Spleen (tissue), 7 donors: ENCODE measurements at regions not wholly inside any gene's neighbourhood (a gene's known extent, or its start where the extent isn't known, plus 50 kb on each side); places are given as distances from the start of the nearest gene placed in this dataset.

Source experiments
- POLR2A ChIP-seq, 3 donors: fragments of 450-650 bp; IDR thresholded peaks; one replicate each; pipeline ENCODE4 v1.5.1; 2017; ENCODE audit warnings: antibody characterized with exemption in 3 of 3, mild to moderate bottlenecking in 1 of 3
- POLR2AphosphoS5 ChIP-seq, 3 donors: sonication (generic); formaldehyde crosslinking; IDR thresholded peaks; one replicate each; pipeline ENCODE4 v1.5.1; 2017; ENCODE audit warnings: antibody characterized with exemption in 3 of 3
- TF ChIP-seq, protein P1 (sequence below), 11 experiments: fragments of 200-600 bp in 7 of 11; fragments of 450-650 bp in 4 of 11; sonication (generic) in 4 of 11; IDR thresholded peaks in 8 of 11; conservative IDR thresholded peaks in 3 of 11; 1 replicate in 7 of 11; 2 replicates in 4 of 11; pipeline versions ENCODE4 v1.4.0 to v1.8.0; 2016 to 2021; ENCODE audit warnings: antibody characterized with exemption in 11 of 11, inconsistent platforms in 4 of 11, mild to moderate bottlenecking in 1 of 11
- donor health status: DM: no; HTN: no; CAD: no; lungs with moderate emphysema.
- donor health status: DM: no; HTN: no; CAD: no.
- donor health status: DM: no; HTN: no; CAD: no.

GRCh38 chr12:115351514-115352077 lies 667.6 kb upstream of the TBX3 start:
- TF ChIP-seq, protein P1, sequence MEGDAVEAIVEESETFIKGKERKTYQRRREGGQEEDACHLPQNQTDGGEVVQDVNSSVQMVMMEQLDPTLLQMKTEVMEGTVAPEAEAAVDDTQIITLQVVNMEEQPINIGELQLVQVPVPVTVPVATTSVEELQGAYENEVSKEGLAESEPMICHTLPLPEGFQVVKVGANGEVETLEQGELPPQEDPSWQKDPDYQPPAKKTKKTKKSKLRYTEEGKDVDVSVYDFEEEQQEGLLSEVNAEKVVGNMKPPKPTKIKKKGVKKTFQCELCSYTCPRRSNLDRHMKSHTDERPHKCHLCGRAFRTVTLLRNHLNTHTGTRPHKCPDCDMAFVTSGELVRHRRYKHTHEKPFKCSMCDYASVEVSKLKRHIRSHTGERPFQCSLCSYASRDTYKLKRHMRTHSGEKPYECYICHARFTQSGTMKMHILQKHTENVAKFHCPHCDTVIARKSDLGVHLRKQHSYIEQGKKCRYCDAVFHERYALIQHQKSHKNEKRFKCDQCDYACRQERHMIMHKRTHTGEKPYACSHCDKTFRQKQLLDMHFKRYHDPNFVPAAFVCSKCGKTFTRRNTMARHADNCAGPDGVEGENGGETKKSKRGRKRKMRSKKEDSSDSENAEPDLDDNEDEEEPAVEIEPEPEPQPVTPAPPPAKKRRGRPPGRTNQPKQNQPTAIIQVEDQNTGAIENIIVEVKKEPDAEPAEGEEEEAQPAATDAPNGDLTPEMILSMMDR (IDR thresholded peaks at IDR 0.05 in 8 of 11, conservative IDR thresholded peaks at IDR 0.05 in 3 of 11), result no peak
- TF ChIP-seq POLR2A (IDR thresholded peaks at IDR 0.05) (no peak), POLR2AphosphoS5 (IDR thresholded peaks at IDR 0.05) (no peak)
